WTC11 (cell line): ENCODE measurements at regions not wholly inside any gene's neighbourhood (a gene's known extent, or its start where the extent isn't known, plus 50 kb on each side); places are given as distances from the start of the nearest gene placed in this dataset.

Experiments
- CTCF ChIP-seq: fragments of 200-600 bp; IDR thresholded peaks from 2 replicates; pipeline ENCODE4 v1.8.0; 2022; ENCODE audit warnings: antibody characterized with exemption
- GTF2I ChIP-seq: fragments of 250-450 bp; sonication (Bioruptor Pico); conservative IDR thresholded peaks from 2 replicates; pipeline ENCODE4 v1.4.0; 2021; ENCODE audit warnings: mild to moderate bottlenecking
- TEAD4 ChIP-seq: sonication (generic); formaldehyde crosslinking; IDR thresholded peaks from 2 replicates; pipeline ENCODE4 v1.8.0; 2022; ENCODE audit warnings: mild to moderate bottlenecking, missing genetic modification reagents

DNA sequence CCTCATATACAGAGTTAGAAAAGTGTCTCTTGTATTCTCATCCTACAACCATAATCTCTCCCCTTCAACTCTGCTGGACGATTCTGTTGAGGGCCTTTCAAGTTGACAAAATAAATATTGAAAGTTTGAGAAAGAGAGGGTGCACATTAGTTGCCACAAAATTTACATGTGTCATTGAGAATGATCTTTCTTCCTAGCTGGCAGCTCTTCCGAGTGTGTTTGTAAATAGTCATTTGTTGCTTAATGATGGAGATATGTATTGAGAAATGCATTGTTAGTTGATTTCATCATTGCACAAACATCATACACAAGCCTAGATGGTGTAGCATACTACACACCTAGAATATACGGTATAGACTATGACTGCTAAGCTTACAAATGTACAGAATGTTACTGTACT, 632.8 kb upstream of the AMOT start:
- no peak for TF ChIP-seq CTCF
- no peak for TF ChIP-seq GTF2I
- TF ChIP-seq TEAD4 (CRISPR knock-in tag) = no peak
